Activated CD4-positive, alpha-beta T cell treated with anti-CD3 and anti-CD28 coated beads for 48 hours (primary cell): ENCODE measurements at regions not wholly inside any gene's neighbourhood (a gene's known extent, or its start where the extent isn't known, plus 50 kb on each side); places are given as distances from the start of the nearest gene placed in this dataset.
"Not testable (repeated sequence)": the region's sequence is repeated elsewhere in the genome, so short reads cannot be mapped to it uniquely, and the experiment has no call there.

ENCODE experiments used
- DNase-seq: peaks from one replicate; pipeline ENCODE4 v3.0.0-alpha.2; 2020

GRCh38 chr12:72723732-72724131 lies 451.6 kb downstream of the TRHDE start:
- DNase-seq, result no peak

- DNase-seq, result no peak
These were observed 457.4 kb downstream of the TRHDE start for GRCh38 chr12:72729451-72730010.

GRCh38 chr12:72734581-72734980 lies 462.4 kb downstream of the TRHDE start:
- DNase-seq, result no peak

GRCh38 chr12:72738811-72739210 lies 466.6 kb downstream of the TRHDE start:
- DNase-seq, result no peak

GRCh38 chr12:72740064-72740463 lies 467.9 kb downstream of the TRHDE start:
- no peak for DNase-seq

- DNase-seq, result no peak
These were observed 470.4 kb downstream of the TRHDE start for GRCh38 chr12:72742568-72742967.

- no peak for DNase-seq
These were observed 473.9 kb downstream of the TRHDE start for GRCh38 chr12:72746048-72746447.

- DNase-seq, result no peak
These were observed 475.1 kb downstream of the TRHDE start for GRCh38 chr12:72747111-72747849.

- no peak for DNase-seq
These were observed 476.8 kb downstream of the TRHDE start for GRCh38 chr12:72748971-72749370.

- no peak for DNase-seq
These were observed 481.4 kb downstream of the TRHDE start for GRCh38 chr12:72753571-72753970.

- DNase-seq, result not testable (repeated sequence)
These were observed 481.9 kb downstream of the TRHDE start for GRCh38 chr12:72754026-72754425.

- DNase-seq, result no peak
These were observed 494.3 kb downstream of the TRHDE start for GRCh38 chr12:72766517-72766916.

GRCh38 chr12:72774023-72774422 lies 501.9 kb downstream of the TRHDE start:
- DNase-seq, result no peak

- no peak for DNase-seq
These were observed 505.6 kb downstream of the TRHDE start for GRCh38 chr12:72777806-72778205.

GRCh38 chr12:72790273-72790672 lies 518.1 kb downstream of the TRHDE start:
- DNase-seq, result no peak

GRCh38 chr12:72792889-72793288 lies 520.7 kb downstream of the TRHDE start:
- DNase-seq, result no peak

GRCh38 chr12:72793796-72794195 lies 521.6 kb downstream of the TRHDE start:
- no peak for DNase-seq

- no peak for DNase-seq
These were observed 543.3 kb downstream of the TRHDE start for GRCh38 chr12:72815421-72815820.

- DNase-seq, result no peak
These were observed 556.6 kb downstream of the TRHDE start for GRCh38 chr12:72828662-72829324.

- DNase-seq, result no peak
These were observed 557.7 kb downstream of the TRHDE start for GRCh38 chr12:72829838-72830237.

GRCh38 chr12:72832024-72832423 lies 559.9 kb downstream of the TRHDE start:
- DNase-seq, result no peak

- DNase-seq, result no peak
These were observed 564.0 kb downstream of the TRHDE start for GRCh38 chr12:72836194-72836593.

- no peak for DNase-seq
These were observed 567.5 kb downstream of the TRHDE start for GRCh38 chr12:72839696-72840095.

GRCh38 chr12:72863671-72864070 lies 591.5 kb downstream of the TRHDE start:
- no peak for DNase-seq
